SK-N-MC (cell line): ENCODE measurements at regions not wholly inside any gene's neighbourhood (a gene's known extent, or its start where the extent isn't known, plus 50 kb on each side); places are given as distances from the start of the nearest gene placed in this dataset.
"Not testable (repeated sequence)": the region's sequence is repeated elsewhere in the genome, so short reads cannot be mapped to it uniquely, and the experiment has no call there.

Experiments
- EZH2 ChIP-seq: fragments of 200-600 bp; sonication (generic); IDR thresholded peaks from one replicate; pipeline ENCODE4 v1.6.1; 2017; ENCODE audit warnings: antibody characterized with exemption
- POLR2AphosphoS5 ChIP-seq: IDR thresholded peaks from 2 replicates; pipeline ENCODE4 v1.6.1; 2012; ENCODE audit warnings: mild to moderate bottlenecking, low read depth, low read length, borderline replicate concordance

DNA sequence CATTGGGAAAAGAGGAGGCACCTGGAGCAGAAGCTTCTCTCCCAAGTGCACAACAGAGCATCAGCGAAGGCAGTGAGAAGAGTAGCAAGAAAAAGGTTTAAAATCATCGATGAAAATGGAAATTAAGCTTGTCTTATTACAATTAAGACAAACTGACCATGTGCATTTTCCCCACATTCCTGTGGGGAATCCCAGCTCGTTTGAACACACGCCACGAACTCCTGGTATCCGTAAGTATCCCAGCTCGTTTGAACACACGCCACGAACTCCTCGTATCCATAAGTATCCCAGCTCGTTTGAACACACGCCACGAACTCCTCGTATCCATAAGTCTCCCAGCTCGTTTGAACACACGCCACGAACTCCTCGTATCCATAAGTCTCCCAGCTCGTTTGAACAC is 67.7 kb upstream of the METRNL start:
- TF ChIP-seq POLR2AphosphoS5, EZH2: not testable (repeated sequence)
